WTC11 (cell line): ENCODE measurements at regions not wholly inside any gene's neighbourhood (a gene's known extent, or its start where the extent isn't known, plus 50 kb on each side); places are given as distances from the start of the nearest gene placed in this dataset.

Experiments used
- AFF4 ChIP-seq: sonication (generic); formaldehyde crosslinking; IDR thresholded peaks from 2 replicates; pipeline ENCODE4 v1.8.1; 2023; ENCODE audit warnings: mild to moderate bottlenecking, missing genetic modification reagents, borderline replicate concordance
- ATF3 ChIP-seq: sonication (generic); formaldehyde crosslinking; conservative IDR thresholded peaks from 2 replicates; pipeline ENCODE4 v1.8.1; 2022; ENCODE audit warnings: mild to moderate bottlenecking, missing genetic modification reagents
- CREM ChIP-seq: sonication (generic); formaldehyde crosslinking; IDR thresholded peaks from 2 replicates; pipeline ENCODE4 v1.8.1; 2022; ENCODE audit warnings: mild to moderate bottlenecking, missing genetic modification reagents, moderate library complexity
- ETV6 ChIP-seq: sonication (generic); formaldehyde crosslinking; IDR thresholded peaks from 2 replicates; pipeline ENCODE4 v1.8.1; 2022; ENCODE audit warnings: mild to moderate bottlenecking, missing genetic modification reagents
- HMGXB4 ChIP-seq: sonication (generic); formaldehyde crosslinking; IDR thresholded peaks from 2 replicates; pipeline ENCODE4 v1.8.1; 2023; ENCODE audit warnings: mild to moderate bottlenecking, moderate library complexity, missing genetic modification reagents
- NR1H2 ChIP-seq: sonication (generic); formaldehyde crosslinking; IDR thresholded peaks from 2 replicates; pipeline ENCODE4 v1.9.0; 2021; ENCODE audit warnings: mild to moderate bottlenecking, moderate library complexity, missing genetic modification reagents
- ZNF317 ChIP-seq: sonication (generic); formaldehyde crosslinking; IDR thresholded peaks from 2 replicates; pipeline ENCODE4 v1.8.1; 2023; ENCODE audit warnings: low read depth, mild to moderate bottlenecking, moderate library complexity, missing genetic modification reagents, borderline replicate concordance
- ZNF423 ChIP-seq: fragments of 250-450 bp; sonication (Bioruptor Pico); IDR thresholded peaks from 2 replicates; pipeline ENCODE4 v2.1.2; 2022; ENCODE audit warnings: mild to moderate bottlenecking, moderate library complexity
- ZNF532 ChIP-seq: fragments of 250-450 bp; sonication (Bioruptor Pico); IDR thresholded peaks from 2 replicates; pipeline ENCODE4 v1.9.0; 2021; ENCODE audit warnings: mild to moderate bottlenecking, borderline replicate concordance
- TF ChIP-seq, protein P1 (sequence below): fragments of 200-600 bp; IDR thresholded peaks from 2 replicates; pipeline ENCODE4 v1.8.0; 2022; ENCODE audit warnings: antibody characterized with exemption
- TF ChIP-seq, protein P2 (sequence below): sonication (generic); formaldehyde crosslinking; IDR thresholded peaks from 2 replicates; pipeline ENCODE4 v1.8.1; 2022; ENCODE audit warnings: low read depth, missing genetic modification reagents, borderline replicate concordance
- TF ChIP-seq, protein P3 (sequence below): sonication (generic); formaldehyde crosslinking; IDR thresholded peaks from 2 replicates; pipeline ENCODE4 v1.8.1; 2022; ENCODE audit warnings: missing genetic modification reagents, borderline replicate concordance
- TF ChIP-seq, protein P4 (sequence below): sonication (generic); formaldehyde crosslinking; IDR thresholded peaks from 2 replicates; pipeline ENCODE4 v1.8.0; 2022; ENCODE audit warnings: mild to moderate bottlenecking, missing genetic modification reagents
- TF ChIP-seq, protein P5 (sequence below): sonication (generic); formaldehyde crosslinking; IDR thresholded peaks from 2 replicates; pipeline ENCODE4 v1.8.1; 2022; ENCODE audit warnings: low read depth, mild to moderate bottlenecking, moderate library complexity, missing genetic modification reagents, borderline replicate concordance

GRCh38 chr2:41774011-41774605 is 273.7 kb upstream of the PKDCC start:
- TF ChIP-seq ATF3 (CRISPR knock-in tag) (no peak), ZNF317 (no peak), ETV6 (CRISPR knock-in tag) (no peak), AFF4 (CRISPR knock-in tag) (no peak), ZNF532 (CRISPR knock-in tag) (no peak), CREM (no peak), HMGXB4 (CRISPR knock-in tag) (no peak), ZNF423 (CRISPR knock-in tag) (no peak), NR1H2 (CRISPR knock-in tag) (no peak)
- TF ChIP-seq, protein P1, sequence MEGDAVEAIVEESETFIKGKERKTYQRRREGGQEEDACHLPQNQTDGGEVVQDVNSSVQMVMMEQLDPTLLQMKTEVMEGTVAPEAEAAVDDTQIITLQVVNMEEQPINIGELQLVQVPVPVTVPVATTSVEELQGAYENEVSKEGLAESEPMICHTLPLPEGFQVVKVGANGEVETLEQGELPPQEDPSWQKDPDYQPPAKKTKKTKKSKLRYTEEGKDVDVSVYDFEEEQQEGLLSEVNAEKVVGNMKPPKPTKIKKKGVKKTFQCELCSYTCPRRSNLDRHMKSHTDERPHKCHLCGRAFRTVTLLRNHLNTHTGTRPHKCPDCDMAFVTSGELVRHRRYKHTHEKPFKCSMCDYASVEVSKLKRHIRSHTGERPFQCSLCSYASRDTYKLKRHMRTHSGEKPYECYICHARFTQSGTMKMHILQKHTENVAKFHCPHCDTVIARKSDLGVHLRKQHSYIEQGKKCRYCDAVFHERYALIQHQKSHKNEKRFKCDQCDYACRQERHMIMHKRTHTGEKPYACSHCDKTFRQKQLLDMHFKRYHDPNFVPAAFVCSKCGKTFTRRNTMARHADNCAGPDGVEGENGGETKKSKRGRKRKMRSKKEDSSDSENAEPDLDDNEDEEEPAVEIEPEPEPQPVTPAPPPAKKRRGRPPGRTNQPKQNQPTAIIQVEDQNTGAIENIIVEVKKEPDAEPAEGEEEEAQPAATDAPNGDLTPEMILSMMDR, result no peak
- TF ChIP-seq, protein P2, sequence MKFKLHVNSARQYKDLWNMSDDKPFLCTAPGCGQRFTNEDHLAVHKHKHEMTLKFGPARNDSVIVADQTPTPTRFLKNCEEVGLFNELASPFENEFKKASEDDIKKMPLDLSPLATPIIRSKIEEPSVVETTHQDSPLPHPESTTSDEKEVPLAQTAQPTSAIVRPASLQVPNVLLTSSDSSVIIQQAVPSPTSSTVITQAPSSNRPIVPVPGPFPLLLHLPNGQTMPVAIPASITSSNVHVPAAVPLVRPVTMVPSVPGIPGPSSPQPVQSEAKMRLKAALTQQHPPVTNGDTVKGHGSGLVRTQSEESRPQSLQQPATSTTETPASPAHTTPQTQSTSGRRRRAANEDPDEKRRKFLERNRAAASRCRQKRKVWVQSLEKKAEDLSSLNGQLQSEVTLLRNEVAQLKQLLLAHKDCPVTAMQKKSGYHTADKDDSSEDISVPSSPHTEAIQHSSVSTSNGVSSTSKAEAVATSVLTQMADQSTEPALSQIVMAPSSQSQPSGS (CRISPR knock-in tag), result no peak
- TF ChIP-seq, protein P3, sequence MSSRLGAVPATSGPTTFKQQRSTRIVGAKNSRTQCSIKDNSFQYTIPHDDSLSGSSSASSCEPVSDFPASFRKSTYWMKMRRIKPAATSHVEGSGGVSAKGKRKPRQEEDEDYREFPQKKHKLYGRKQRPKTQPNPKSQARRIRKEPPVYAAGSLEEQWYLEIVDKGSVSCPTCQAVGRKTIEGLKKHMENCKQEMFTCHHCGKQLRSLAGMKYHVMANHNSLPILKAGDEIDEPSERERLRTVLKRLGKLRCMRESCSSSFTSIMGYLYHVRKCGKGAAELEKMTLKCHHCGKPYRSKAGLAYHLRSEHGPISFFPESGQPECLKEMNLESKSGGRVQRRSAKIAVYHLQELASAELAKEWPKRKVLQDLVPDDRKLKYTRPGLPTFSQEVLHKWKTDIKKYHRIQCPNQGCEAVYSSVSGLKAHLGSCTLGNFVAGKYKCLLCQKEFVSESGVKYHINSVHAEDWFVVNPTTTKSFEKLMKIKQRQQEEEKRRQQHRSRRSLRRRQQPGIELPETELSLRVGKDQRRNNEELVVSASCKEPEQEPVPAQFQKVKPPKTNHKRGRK, result no peak
- TF ChIP-seq, protein P4, sequence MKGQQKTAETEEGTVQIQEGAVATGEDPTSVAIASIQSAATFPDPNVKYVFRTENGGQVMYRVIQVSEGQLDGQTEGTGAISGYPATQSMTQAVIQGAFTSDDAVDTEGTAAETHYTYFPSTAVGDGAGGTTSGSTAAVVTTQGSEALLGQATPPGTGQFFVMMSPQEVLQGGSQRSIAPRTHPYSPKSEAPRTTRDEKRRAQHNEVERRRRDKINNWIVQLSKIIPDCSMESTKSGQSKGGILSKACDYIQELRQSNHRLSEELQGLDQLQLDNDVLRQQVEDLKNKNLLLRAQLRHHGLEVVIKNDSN, result no peak
- TF ChIP-seq, protein P5, sequence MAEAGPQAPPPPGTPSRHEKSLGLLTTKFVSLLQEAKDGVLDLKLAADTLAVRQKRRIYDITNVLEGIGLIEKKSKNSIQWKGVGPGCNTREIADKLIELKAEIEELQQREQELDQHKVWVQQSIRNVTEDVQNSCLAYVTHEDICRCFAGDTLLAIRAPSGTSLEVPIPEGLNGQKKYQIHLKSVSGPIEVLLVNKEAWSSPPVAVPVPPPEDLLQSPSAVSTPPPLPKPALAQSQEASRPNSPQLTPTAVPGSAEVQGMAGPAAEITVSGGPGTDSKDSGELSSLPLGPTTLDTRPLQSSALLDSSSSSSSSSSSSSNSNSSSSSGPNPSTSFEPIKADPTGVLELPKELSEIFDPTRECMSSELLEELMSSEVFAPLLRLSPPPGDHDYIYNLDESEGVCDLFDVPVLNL (CRISPR knock-in tag), result no peak
